ENCODE measurements at regions not wholly inside any gene's neighbourhood (a gene's known extent, or its start where the extent isn't known, plus 50 kb on each side); places are given as distances from the start of the nearest gene placed in this dataset.

GRCh38 chr5:40321514-40321913, 358.2 kb upstream of the PTGER4 start:
- TF ChIP-seq, protein P1, sequence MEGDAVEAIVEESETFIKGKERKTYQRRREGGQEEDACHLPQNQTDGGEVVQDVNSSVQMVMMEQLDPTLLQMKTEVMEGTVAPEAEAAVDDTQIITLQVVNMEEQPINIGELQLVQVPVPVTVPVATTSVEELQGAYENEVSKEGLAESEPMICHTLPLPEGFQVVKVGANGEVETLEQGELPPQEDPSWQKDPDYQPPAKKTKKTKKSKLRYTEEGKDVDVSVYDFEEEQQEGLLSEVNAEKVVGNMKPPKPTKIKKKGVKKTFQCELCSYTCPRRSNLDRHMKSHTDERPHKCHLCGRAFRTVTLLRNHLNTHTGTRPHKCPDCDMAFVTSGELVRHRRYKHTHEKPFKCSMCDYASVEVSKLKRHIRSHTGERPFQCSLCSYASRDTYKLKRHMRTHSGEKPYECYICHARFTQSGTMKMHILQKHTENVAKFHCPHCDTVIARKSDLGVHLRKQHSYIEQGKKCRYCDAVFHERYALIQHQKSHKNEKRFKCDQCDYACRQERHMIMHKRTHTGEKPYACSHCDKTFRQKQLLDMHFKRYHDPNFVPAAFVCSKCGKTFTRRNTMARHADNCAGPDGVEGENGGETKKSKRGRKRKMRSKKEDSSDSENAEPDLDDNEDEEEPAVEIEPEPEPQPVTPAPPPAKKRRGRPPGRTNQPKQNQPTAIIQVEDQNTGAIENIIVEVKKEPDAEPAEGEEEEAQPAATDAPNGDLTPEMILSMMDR (conservative IDR thresholded peaks at IDR 0.05 in 1 of 2, IDR thresholded peaks at IDR 0.05 in 1 of 2; ENCODE audit: low read depth in 1 of 2, low read length in 2 of 2), result no peak
- TF ChIP-seq EZH2 (IDR thresholded peaks at IDR 0.05; ENCODE audit: low read length, missing control alignments), result no peak

Data from fibroblast of lung (primary cell).